H1 (cell line): ENCODE measurements at regions not wholly inside any gene's neighbourhood (a gene's known extent, or its start where the extent isn't known, plus 50 kb on each side); places are given as distances from the start of the nearest gene placed in this dataset.

Source experiments
- CTCF ChIA-PET: fragments of 300-600 bp; sonication (Branson Sonifier 250); formaldehyde crosslinking; loops from one replicate; lab custom pipeline; 2021; ENCODE audit not compliant: partially characterized antibody; lab: Charles Lee
- POLR2A ChIA-PET: fragments of 300-600 bp; sonication (Branson Sonifier 250); formaldehyde crosslinking; loops from one replicate; lab custom pipeline; 2021; ENCODE audit warnings: inconsistent platforms; ENCODE audit not compliant: partially characterized antibody; lab: Charles Lee
- DNase-seq, 2 experiments: peaks; one replicate each; pipeline versions ENCODE4 v3.0.0 to v3.0.0-alpha.2; 2010 to 2022; ENCODE audit warnings: low spot score in 2 of 2, low read depth in 1 of 2, mixed read lengths in 1 of 2
- FAIRE-seq: peaks from 2 replicates; lab custom pipeline; 2011; peaks lifted over from hg19 to GRCh38; lab: Jason Lieb, UNC
- H2AFZ ChIP-seq: 2 replicates; pipeline ENCODE4 v1.8.1; 2012; ENCODE audit warnings: low read length, inconsistent platforms
- H2AK5ac ChIP-seq: 2 replicates; pipeline ENCODE4 v1.6.1; 2013; ENCODE audit warnings: low read depth, low read length
- H2BK120ac ChIP-seq: replicated peaks from 2 replicates; pipeline ENCODE3; 2013; ENCODE audit warnings: low read depth, low read length, inconsistent platforms
- H2BK12ac ChIP-seq: 2 replicates; pipeline ENCODE4 v1.6.1; 2013; ENCODE audit warnings: low read depth, low read length
- H2BK15ac ChIP-seq: 2 replicates; pipeline ENCODE4 v1.6.1; 2013; ENCODE audit warnings: low read length
- H2BK20ac ChIP-seq: 2 replicates; pipeline ENCODE4 v1.6.1; 2013; ENCODE audit warnings: low read length
- H2BK5ac ChIP-seq: 2 replicates; pipeline ENCODE4 v1.6.1; 2013; ENCODE audit warnings: low read depth, low read length
- H3K14ac ChIP-seq: 2 replicates; pipeline ENCODE4 v1.6.1; 2013; ENCODE audit warnings: inconsistent platforms; ENCODE audit not compliant: insufficient read length
- H3K18ac ChIP-seq: 2 replicates; pipeline ENCODE4 v1.6.1; 2013; ENCODE audit warnings: low read length; ENCODE audit errors: extremely low read depth
- H3K23ac ChIP-seq: 2 replicates; pipeline ENCODE4 v1.6.1; 2013; ENCODE audit warnings: inconsistent platforms; ENCODE audit not compliant: insufficient read length
- H3K23me2 ChIP-seq: 2 replicates; pipeline ENCODE4 v1.6.1; 2013; ENCODE audit warnings: low read depth, low read length
- H3K27ac ChIP-seq: 2 replicates; pipeline ENCODE4 v1.6.1; 2011; ENCODE audit warnings: low read depth, low read length, inconsistent platforms
- H3K27me3 ChIP-seq, 4 experiments: replicated peaks in 1 of 4; 1 replicate in 1 of 4; 2 replicates in 3 of 4; pipeline versions ENCODE4 v1.6.1 to v1.8.1; 2011 to 2013; ENCODE audit warnings: low read length in 3 of 4, mild to moderate bottlenecking in 3 of 4, inconsistent platforms in 2 of 4, mixed read lengths in 2 of 4, moderate library complexity in 1 of 4; ENCODE audit not compliant: control insufficient read depth in 3 of 4, insufficient read depth in 3 of 4; ENCODE audit errors: extremely low read depth in 1 of 4
- H3K36me3 ChIP-seq, 4 experiments: 2 replicates each; pipeline versions ENCODE4 v1.6.1 to v1.8.1; 2011 to 2013; ENCODE audit warnings: mild to moderate bottlenecking in 4 of 4, low read length in 3 of 4, moderate library complexity in 2 of 4, control low read depth in 1 of 4, inconsistent platforms in 1 of 4; ENCODE audit not compliant: insufficient read depth in 4 of 4, control insufficient read depth in 2 of 4
- H3K4ac ChIP-seq: replicated peaks from 2 replicates; pipeline ENCODE3; 2013; ENCODE audit warnings: low read length, low read depth, mixed read lengths, inconsistent platforms; ENCODE audit not compliant: insufficient read length
- H3K4me1 ChIP-seq, 4 experiments: replicated peaks in 1 of 4; 1 replicate in 1 of 4; 2 replicates in 3 of 4; pipeline versions ENCODE4 v1.6.1 to v1.8.1; 2011 to 2013; ENCODE audit warnings: low read length in 3 of 4, inconsistent platforms in 2 of 4, mixed read lengths in 1 of 4; ENCODE audit not compliant: insufficient read depth in 4 of 4, control insufficient read depth in 3 of 4
- H3K4me2 ChIP-seq, 2 experiments: 2 replicates each; pipeline versions ENCODE4 v1.6.1 to v1.8.1; 2011 to 2013; ENCODE audit warnings: low read depth in 2 of 2, low read length in 2 of 2, control low read depth in 1 of 2, inconsistent platforms in 1 of 2, mild to moderate bottlenecking in 1 of 2; ENCODE audit not compliant: insufficient read depth in 1 of 2
- H3K4me3 ChIP-seq, 4 experiments: fragments of 200-600, 300-600 bp in 1 of 4; sonication (generic), shearing (Covaris generic), sonication (Bioruptor Twin) in 1 of 4; 2 replicates each; pipeline versions ENCODE4 v1.5.1 to v1.8.1; 2011 to 2016; ENCODE audit warnings: low read length in 4 of 4, low read depth in 3 of 4, control low read depth in 2 of 4, inconsistent platforms in 2 of 4, mild to moderate bottlenecking in 2 of 4, mixed read lengths in 1 of 4, moderate library complexity in 1 of 4; ENCODE audit not compliant: insufficient read depth in 2 of 4; ENCODE audit errors: extremely low read depth in 1 of 4
- H3K56ac ChIP-seq: replicated peaks from 2 replicates; pipeline ENCODE3; 2013; ENCODE audit warnings: low read depth, mild to moderate bottlenecking, mixed read lengths, low read length, inconsistent platforms; ENCODE audit not compliant: insufficient read length
- H3K79me1 ChIP-seq: 2 replicates; pipeline ENCODE4 v1.6.1; 2013; ENCODE audit warnings: low read depth, low read length, control low read depth
- H3K79me2 ChIP-seq, 2 experiments: 2 replicates each; pipeline versions ENCODE4 v1.6.1 to v1.8.1; 2012 to 2013; ENCODE audit warnings: low read length in 2 of 2, mild to moderate bottlenecking in 2 of 2, inconsistent platforms in 1 of 2; ENCODE audit not compliant: insufficient read depth in 2 of 2, control insufficient read depth in 1 of 2
- H3K9ac ChIP-seq, 4 experiments: replicated peaks in 1 of 4; 1 replicate in 1 of 4; 2 replicates in 3 of 4; pipeline versions ENCODE4 v1.6.1 to v1.8.1; 2011 to 2013; ENCODE audit warnings: low read depth in 3 of 4, low read length in 3 of 4, control low read depth in 2 of 4, mild to moderate bottlenecking in 2 of 4, moderate library complexity in 2 of 4, inconsistent platforms in 1 of 4; ENCODE audit errors: extremely low read depth in 1 of 4
- H3K9me3 ChIP-seq, 2 experiments: 2 replicates each; pipeline versions ENCODE4 v1.6.1 to v1.8.1; 2012 to 2013; ENCODE audit warnings: mild to moderate bottlenecking in 2 of 2, moderate library complexity in 2 of 2, control low read depth in 1 of 2, inconsistent platforms in 1 of 2, low read depth in 1 of 2, low read length in 1 of 2, mixed read lengths in 1 of 2; ENCODE audit not compliant: insufficient read depth in 2 of 2
- H4K20me1 ChIP-seq, 2 experiments: replicated peaks in 1 of 2; 2 replicates each; pipeline versions ENCODE3 to v1.8.1; 2011 to 2013; ENCODE audit warnings: inconsistent platforms in 2 of 2, low read length in 2 of 2, mild to moderate bottlenecking in 1 of 2; ENCODE audit not compliant: insufficient read depth in 2 of 2, control insufficient read depth in 1 of 2
- H4K5ac ChIP-seq: 2 replicates; pipeline ENCODE4 v1.6.1; 2013; ENCODE audit warnings: low read length, low read depth, mixed read lengths, inconsistent platforms; ENCODE audit not compliant: insufficient read length
- H4K8ac ChIP-seq: 2 replicates; pipeline ENCODE4 v1.8.0; 2013; ENCODE audit warnings: mild to moderate bottlenecking, moderate library complexity, low read length, inconsistent platforms; ENCODE audit not compliant: insufficient read depth; ENCODE audit errors: extremely low read depth
- H4K91ac ChIP-seq: replicated peaks from 2 replicates; pipeline ENCODE3; 2013; ENCODE audit warnings: low read length, mixed read lengths, inconsistent platforms; ENCODE audit not compliant: insufficient read length
- BRCA1 ChIP-seq: IDR thresholded peaks from 2 replicates; pipeline ENCODE4 v1.6.1; 2012; ENCODE audit warnings: low read depth, low read length, improper control_type of control experiment
- CEBPB ChIP-seq: IDR thresholded peaks from 2 replicates; pipeline ENCODE4 v1.6.1; 2012; ENCODE audit warnings: low read depth, low read length
- CHD1 ChIP-seq: IDR thresholded peaks from 2 replicates; pipeline ENCODE4 v1.6.1; 2012; ENCODE audit warnings: low read depth, low read length, improper control_type of control experiment
- GTF2F1 ChIP-seq: IDR thresholded peaks from 2 replicates; pipeline ENCODE4 v1.6.1; 2012; ENCODE audit warnings: low read depth, low read length, improper control_type of control experiment, borderline replicate concordance
- KDM4A ChIP-seq: IDR thresholded peaks from one replicate; pipeline ENCODE4 v1.7.1; 2012; ENCODE audit warnings: low read depth, mild to moderate bottlenecking, moderate library complexity, low read length, inconsistent platforms; ENCODE audit not compliant: severe bottlenecking
- MAFK ChIP-seq: IDR thresholded peaks from 2 replicates; pipeline ENCODE4 v1.6.1; 2012; ENCODE audit warnings: low read depth, mild to moderate bottlenecking, improper control_type of control experiment, low read length
- NANOG ChIP-seq: IDR thresholded peaks from 2 replicates; pipeline ENCODE4 v1.6.1; 2011; ENCODE audit warnings: low read length, low read depth, mild to moderate bottlenecking, inconsistent platforms; ENCODE audit not compliant: insufficient read depth, poor library complexity, severe bottlenecking
- RAD21 ChIP-seq, 2 experiments: IDR thresholded peaks in 1 of 2; conservative IDR thresholded peaks in 1 of 2; 2 replicates each; pipeline ENCODE4 v1.6.1; 2011; ENCODE audit warnings: low read depth in 2 of 2, low read length in 2 of 2, improper control_type of control experiment in 1 of 2, inconsistent platforms in 1 of 2, mild to moderate bottlenecking in 1 of 2, moderate library complexity in 1 of 2
- RXRA ChIP-seq: IDR thresholded peaks from 2 replicates; pipeline ENCODE4 v1.6.1; 2011; ENCODE audit warnings: low read depth, mild to moderate bottlenecking, low read length, moderate library complexity; ENCODE audit not compliant: insufficient read depth
- SAP30 ChIP-seq: fragments of 300-600 bp; sonication (generic); IDR thresholded peaks from 2 replicates; pipeline ENCODE4 v1.7.1; 2012; ENCODE audit warnings: low read length, moderate library complexity, mild to moderate bottlenecking, inconsistent platforms; ENCODE audit not compliant: insufficient read depth, insufficient replicate concordance
- SP2 ChIP-seq: IDR thresholded peaks from 2 replicates; pipeline ENCODE4 v1.6.1; 2012; ENCODE audit warnings: mild to moderate bottlenecking, low read length, inconsistent platforms
- TAF1 ChIP-seq: IDR thresholded peaks from 2 replicates; pipeline ENCODE4 v1.6.1; 2011; ENCODE audit warnings: mild to moderate bottlenecking, low read depth, low read length
- TEAD4 ChIP-seq: IDR thresholded peaks from 2 replicates; pipeline ENCODE4 v1.6.1; 2012; ENCODE audit warnings: low read depth, low read length, inconsistent platforms, mixed read lengths
- WGBS, 2 experiments: shearing (Covaris generic) in 1 of 2; methylation state at CpG; one replicate each; pipeline versions ENCODE4 v1.1.6 to v1.1.7; 2013 to 2015; ENCODE audit warnings: low lambda C conversion rate in 2 of 2, mixed read lengths in 2 of 2, inconsistent platforms in 1 of 2, low coverage in 1 of 2, missing lambda C conversion rate in 1 of 2; ENCODE audit not compliant: insufficient replicate concordance in 2 of 2, insufficient coverage in 1 of 2, insufficient read length in 1 of 2; ENCODE audit errors: extremely low coverage in 1 of 2, missing lambda C conversion rate in 1 of 2; 5-methylcytosine and 5-hydroxymethylcytosine counted together

GRCh38 chr20:53826597-53827291 lies 233.1 kb upstream of the ZNF217 start:
- Histone ChIP-seq H2BK20ac (peak overlapping the region; percentile 40; the same call in 1 of the 2 replicates), H2AFZ (no peak overlapping the region), H3K4me1 (peaks cover 0 to 17% (median 6%) of the 10 kb centered on the region in 4 experiments; a peak in 3 of 7 replicates), H3K79me2 (no peaks in the 10 kb centered on the region), H4K20me1 (no peaks in the 10 kb centered on the region), H3K18ac (no peak overlapping the region), H3K4me2 (no peak overlapping the region), H3K4ac (no peak overlapping the region), H2BK120ac (no peak overlapping the region), H4K5ac (no peak overlapping the region), H3K23me2 (no peaks in the 10 kb centered on the region), H4K8ac (no peak overlapping the region), H3K14ac (no peak overlapping the region), H3K9ac (no peak overlapping the region), H3K23ac (no peak overlapping the region), H2BK5ac (no peak overlapping the region), H3K27me3 (no peaks in the 10 kb centered on the region), H3K56ac (no peak overlapping the region), H3K79me1 (no peaks in the 10 kb centered on the region), H2BK12ac (no peak overlapping the region), H3K36me3 (no peaks in the 10 kb centered on the region), H3K4me3 (no peak overlapping the region), H3K9me3 (no peaks in the 10 kb centered on the region), H2AK5ac (no peak overlapping the region), H3K27ac (no peak overlapping the region), H2BK15ac (no peak overlapping the region), H4K91ac (no peak overlapping the region)
- DNase-seq (no peak), FAIRE-seq (no peak)
- ChIA-PET CTCF (interaction anchor here (0.7 to 1.3 kb wide), 2 partner anchors 45 to 88 kb away, joined by 3 read pairs; no protein-coding TSS in a partner anchor), POLR2A (interaction anchor here (0.9 kb wide), 1 partner anchor 10 kb away, joined by 3 read pairs; no protein-coding TSS in a partner anchor)
- WGBS, 2 experiments = 92% methylated on average over 5 of the region's 5 CpGs; no CpG with 5 or more reads in 1 of the 2 experiments
- TF ChIP-seq TEAD4 = no peak
- TF ChIP-seq KDM4A = no peak
- no peak for TF ChIP-seq MAFK
- no peak for TF ChIP-seq BRCA1
- no peak for TF ChIP-seq CHD1
- TF ChIP-seq TAF1 = no peak
- no peak for TF ChIP-seq GTF2F1
- TF ChIP-seq CEBPB = no peak
- no peak for TF ChIP-seq SP2
- no peak for TF ChIP-seq RAD21 (IDR thresholded peaks at IDR 0.05 in 1 of 2, conservative IDR thresholded peaks at IDR 0.05 in 1 of 2; ENCODE audit: low read depth in 2 of 2, low read length in 2 of 2)
- no peak for TF ChIP-seq RXRA
- no peak for TF ChIP-seq NANOG
- TF ChIP-seq SAP30 = no peak
